Uterus (tissue), 2 donors: ENCODE measurements at regions not wholly inside any gene's neighbourhood (a gene's known extent, or its start where the extent isn't known, plus 50 kb on each side); places are given as distances from the start of the nearest gene placed in this dataset.

Experiments used
- CTCF ChIP-seq, 4 experiments: fragments of 200-600 bp in 2 of 4; fragments of 450-650 bp in 2 of 4; sonication (generic) in 2 of 4; IDR thresholded peaks; one replicate each; pipeline ENCODE4 v1.5.1; 2016 to 2019; ENCODE audit warnings: antibody characterized with exemption in 4 of 4, mild to moderate bottlenecking in 2 of 4, moderate library complexity in 1 of 4
- POLR2A ChIP-seq, 2 donors: fragments of 450-650 bp; IDR thresholded peaks; one replicate each; pipeline ENCODE4 v1.6.1; 2016; ENCODE audit warnings: antibody characterized with exemption in 2 of 2, mild to moderate bottlenecking in 1 of 2, moderate library complexity in 1 of 2

- TF ChIP-seq POLR2A (IDR thresholded peaks at IDR 0.05) = no peak
- TF ChIP-seq CTCF (IDR thresholded peaks at IDR 0.05) = no peak
These were observed 67.4 kb upstream of the DSP start for GRCh38 chr6:7473805-7474719.
